Mesothelial cell of epicardium (in vitro differentiated cells): ENCODE measurements at regions not wholly inside any gene's neighbourhood (a gene's known extent, or its start where the extent isn't known, plus 50 kb on each side); places are given as distances from the start of the nearest gene placed in this dataset.

Experiments
- DNase-seq, 2 experiments: peaks; one replicate each; pipeline ENCODE4 v3.0.0; 2021; ENCODE audit warnings: low spot score in 2 of 2; ENCODE audit not compliant: unreplicated experiment in 2 of 2
- H3K27ac Mint-ChIP-seq: 2 replicates; pipeline ENCODE4 v1.8.0; 2021; ENCODE audit warnings: mixed read lengths
- H3K27me3 Mint-ChIP-seq: 2 replicates; pipeline ENCODE4 v1.8.0; 2021; ENCODE audit warnings: low read depth, mixed read lengths
- H3K36me3 Mint-ChIP-seq: 2 replicates; pipeline ENCODE4 v1.8.0; 2021; ENCODE audit warnings: mixed read lengths
- H3K4me1 Mint-ChIP-seq: 2 replicates; pipeline ENCODE4 v1.8.0; 2021; ENCODE audit warnings: mixed read lengths
- H3K4me3 Mint-ChIP-seq: 2 replicates; pipeline ENCODE4 v1.8.0; 2021; ENCODE audit warnings: mild to moderate bottlenecking, moderate library complexity, mixed read lengths
- H3K9me3 Mint-ChIP-seq: 2 replicates; pipeline ENCODE4 v1.8.0; 2021; ENCODE audit warnings: mixed read lengths
- TF ChIP-seq, protein P1 (sequence below): fragments of 200-600 bp; sonication (generic); IDR thresholded peaks from one replicate; pipeline ENCODE4 v1.5.0; 2021; ENCODE audit warnings: antibody characterized with exemption; ENCODE audit not compliant: unreplicated experiment

DNA sequence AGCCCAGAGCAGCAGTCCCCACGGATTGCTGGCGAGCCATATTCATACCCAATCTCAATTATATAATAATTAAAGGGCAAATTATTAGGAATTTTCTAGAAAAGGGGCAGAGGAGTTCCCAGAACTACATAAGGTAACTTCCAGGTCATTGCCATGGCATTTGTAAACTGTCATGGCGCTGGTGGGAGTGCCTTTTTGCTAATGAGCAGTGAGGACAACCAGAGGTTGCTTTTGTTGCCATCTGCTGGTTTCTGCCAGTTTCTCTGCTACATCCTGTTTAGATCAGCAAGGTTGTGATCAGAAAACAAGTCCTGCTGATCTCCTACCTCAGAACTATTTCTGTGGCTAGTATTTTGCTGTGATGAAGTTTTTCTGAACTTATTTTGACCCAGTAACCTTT lies 159.8 kb upstream of the PIEZO2 start:
- no peaks in the 10 kb centered on the region for H3K27me3 Mint-ChIP-seq
- H3K4me1 Mint-ChIP-seq, result no peaks in the 10 kb centered on the region
- H3K36me3 Mint-ChIP-seq, result no peaks in the 10 kb centered on the region
- TF ChIP-seq, protein P1, sequence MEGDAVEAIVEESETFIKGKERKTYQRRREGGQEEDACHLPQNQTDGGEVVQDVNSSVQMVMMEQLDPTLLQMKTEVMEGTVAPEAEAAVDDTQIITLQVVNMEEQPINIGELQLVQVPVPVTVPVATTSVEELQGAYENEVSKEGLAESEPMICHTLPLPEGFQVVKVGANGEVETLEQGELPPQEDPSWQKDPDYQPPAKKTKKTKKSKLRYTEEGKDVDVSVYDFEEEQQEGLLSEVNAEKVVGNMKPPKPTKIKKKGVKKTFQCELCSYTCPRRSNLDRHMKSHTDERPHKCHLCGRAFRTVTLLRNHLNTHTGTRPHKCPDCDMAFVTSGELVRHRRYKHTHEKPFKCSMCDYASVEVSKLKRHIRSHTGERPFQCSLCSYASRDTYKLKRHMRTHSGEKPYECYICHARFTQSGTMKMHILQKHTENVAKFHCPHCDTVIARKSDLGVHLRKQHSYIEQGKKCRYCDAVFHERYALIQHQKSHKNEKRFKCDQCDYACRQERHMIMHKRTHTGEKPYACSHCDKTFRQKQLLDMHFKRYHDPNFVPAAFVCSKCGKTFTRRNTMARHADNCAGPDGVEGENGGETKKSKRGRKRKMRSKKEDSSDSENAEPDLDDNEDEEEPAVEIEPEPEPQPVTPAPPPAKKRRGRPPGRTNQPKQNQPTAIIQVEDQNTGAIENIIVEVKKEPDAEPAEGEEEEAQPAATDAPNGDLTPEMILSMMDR, result no peak
- H3K9me3 Mint-ChIP-seq, result peaks cover 12% of the 10 kb centered on the region
- no peak overlapping the region for H3K27ac Mint-ChIP-seq
- DNase-seq, result no peak
- H3K4me3 Mint-ChIP-seq, result no peak overlapping the region

DNA sequence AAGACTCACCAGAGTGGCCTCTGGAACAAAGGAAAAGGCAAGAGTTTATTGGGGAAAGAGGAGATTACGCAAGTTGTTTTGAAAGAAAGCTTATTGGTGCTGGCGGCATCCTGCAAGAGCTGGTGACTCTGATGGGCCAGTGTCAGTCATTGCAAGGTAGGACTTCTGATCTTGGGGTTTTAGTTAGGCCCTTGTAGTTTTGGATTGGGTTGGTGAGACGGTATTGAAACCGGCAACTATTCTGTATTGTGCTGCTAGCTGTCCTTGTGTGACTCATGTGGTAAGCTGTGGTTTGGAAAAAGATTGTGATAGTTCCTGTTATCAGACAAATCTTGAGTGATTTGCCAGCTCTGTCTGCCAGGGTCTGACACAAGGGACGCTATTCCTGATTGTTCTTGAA lies 159.1 kb upstream of the PIEZO2 start:
- TF ChIP-seq, protein P1, result no peak
- H3K27me3 Mint-ChIP-seq, result no peaks in the 10 kb centered on the region
- H3K27ac Mint-ChIP-seq, result no peak overlapping the region
- H3K9me3 Mint-ChIP-seq, result peaks cover 17% of the 10 kb centered on the region
- H3K36me3 Mint-ChIP-seq, result no peaks in the 10 kb centered on the region
- no peak for DNase-seq
- no peak overlapping the region for H3K4me3 Mint-ChIP-seq
- no peaks in the 10 kb centered on the region for H3K4me1 Mint-ChIP-seq

DNA sequence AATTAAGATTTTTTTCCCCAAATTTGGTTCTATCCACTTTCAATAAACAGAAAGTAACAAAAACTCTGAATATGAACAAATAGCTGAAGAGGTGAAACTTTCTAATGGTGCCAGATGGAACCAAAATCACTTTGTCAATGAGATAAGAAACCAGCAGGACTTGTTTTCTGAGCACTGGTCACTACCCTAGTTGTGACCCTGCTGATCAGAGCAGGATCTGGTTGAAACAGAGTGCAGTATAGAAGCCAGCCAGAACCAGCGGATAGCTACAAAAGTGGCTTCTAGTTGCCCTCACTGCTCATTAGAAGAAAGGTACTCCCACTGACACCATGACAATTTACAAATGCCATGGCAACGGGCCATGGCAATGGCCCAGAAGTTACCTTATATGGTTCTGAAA lies 158.3 kb upstream of the PIEZO2 start:
- H3K4me3 Mint-ChIP-seq, result no peak overlapping the region
- no peaks in the 10 kb centered on the region for H3K4me1 Mint-ChIP-seq
- DNase-seq, result no peak
- TF ChIP-seq, protein P1, result no peak
- no peaks in the 10 kb centered on the region for H3K27me3 Mint-ChIP-seq
- no peaks in the 10 kb centered on the region for H3K36me3 Mint-ChIP-seq
- H3K9me3 Mint-ChIP-seq, result peaks cover 22% of the 10 kb centered on the region
- H3K27ac Mint-ChIP-seq, result no peak overlapping the region

DNA sequence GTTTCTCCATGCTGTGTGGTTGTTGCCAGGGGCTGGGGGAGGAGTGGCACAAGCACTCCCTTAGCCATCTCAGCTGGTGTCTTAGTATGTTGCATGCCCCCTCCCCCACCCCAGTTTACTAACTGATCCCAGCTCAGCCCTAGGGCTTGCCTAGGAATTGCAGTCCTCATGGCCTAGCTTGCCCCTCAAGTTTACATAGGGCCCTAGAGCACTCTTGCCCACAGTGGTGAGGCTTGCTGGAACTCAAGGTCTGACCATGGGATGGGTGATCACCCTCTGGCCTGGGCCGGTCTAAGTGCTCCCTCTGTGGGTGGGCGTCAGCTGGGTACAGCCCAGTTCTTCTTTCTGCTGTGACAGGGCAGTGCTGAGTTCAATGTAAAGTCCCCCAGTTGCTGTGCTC lies 156.1 kb upstream of the PIEZO2 start:
- Mint-ChIP-seq H3K36me3 (peaks cover 5% of the 10 kb centered on the region), H3K27ac (no peak overlapping the region), H3K4me1 (no peaks in the 10 kb centered on the region), H3K9me3 (peaks cover 41% of the 10 kb centered on the region), H3K4me3 (no peak overlapping the region), H3K27me3 (no peaks in the 10 kb centered on the region)
- no peak for DNase-seq
- TF ChIP-seq, protein P1, result no peak

DNA sequence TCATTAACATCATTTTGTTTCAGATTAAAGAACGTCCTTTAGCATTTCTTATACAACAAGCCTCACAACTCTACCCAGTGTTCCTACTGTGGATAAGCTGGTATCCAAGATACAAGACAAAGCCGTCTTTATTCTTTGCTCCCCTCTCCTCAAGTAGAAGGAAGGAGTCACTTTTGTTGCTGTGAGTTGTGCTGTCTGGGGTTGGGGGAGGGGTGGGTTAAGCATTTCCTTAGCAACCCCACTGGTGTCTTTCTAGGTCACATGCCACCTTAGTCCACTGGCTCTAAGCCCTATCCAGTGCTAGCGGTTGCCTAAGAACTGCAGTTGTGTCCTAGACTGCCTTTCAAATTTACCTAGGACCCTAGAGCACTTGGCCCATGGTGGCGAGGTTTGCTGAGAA lies 155.6 kb upstream of the PIEZO2 start:
- Mint-ChIP-seq H3K9me3 (peaks cover 47% of the 10 kb centered on the region), H3K27ac (no peak overlapping the region), H3K36me3 (peaks cover 7% of the 10 kb centered on the region)

More for the DNA sequence above, 155.6 kb upstream of the PIEZO2 start:
- DNase-seq, result no peak
- H3K27me3 Mint-ChIP-seq, result no peaks in the 10 kb centered on the region
- H3K4me1 Mint-ChIP-seq, result no peaks in the 10 kb centered on the region
- TF ChIP-seq, protein P1, result no peak
- H3K4me3 Mint-ChIP-seq, result no peak overlapping the region
